ENCODE measurements at regions not wholly inside any gene's neighbourhood (a gene's known extent, or its start where the extent isn't known, plus 50 kb on each side); places are given as distances from the start of the nearest gene placed in this dataset.

DNA sequence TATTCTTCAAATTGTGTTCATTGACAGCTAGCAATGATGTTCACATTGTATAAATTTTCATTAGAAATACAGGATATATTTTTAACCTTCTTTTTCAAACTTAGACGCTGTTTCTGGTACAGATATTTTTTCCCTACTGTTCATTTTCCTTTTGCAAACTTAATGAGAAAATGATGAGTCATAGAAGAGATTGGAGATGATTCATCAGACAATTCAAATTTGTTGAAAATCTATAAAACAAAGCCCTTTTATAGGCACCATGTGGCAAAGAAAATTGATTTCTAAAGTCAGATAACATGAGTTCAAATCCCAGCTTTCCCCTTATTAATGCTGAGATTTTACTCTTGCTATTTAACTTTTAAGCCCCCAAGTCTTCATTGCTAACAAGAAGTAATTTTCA, 728.8 kb upstream of the DDX18 start:
- Histone ChIP-seq H3K36me3 (ENCODE audit: insufficient read depth) (no peaks in the 10 kb centered on the region), H3K79me2 (replicated peaks; ENCODE audit: insufficient read depth) (no peaks in the 10 kb centered on the region), H3K4me2 (no peak overlapping the region), H2AFZ (no peak overlapping the region), H3K27me3 (ENCODE audit: insufficient read depth) (peaks cover 45% of the 10 kb centered on the region), H3F3A (replicated peaks; ENCODE audit: low read depth) (no peaks in the 10 kb centered on the region; the same call in 1 of the 2 replicates), H3K4me1 (ENCODE audit: insufficient read depth) (peaks cover 23% of the 10 kb centered on the region), H4K20me1 (replicated peaks; ENCODE audit: insufficient read depth) (no peaks in the 10 kb centered on the region), H3K9me2 (ENCODE audit: insufficient read depth) (no peaks in the 10 kb centered on the region), H3K27ac (ENCODE audit: low read depth) (no peak overlapping the region), H3K4me3 (no peak overlapping the region)
- no peaks in the 10 kb centered on the region for H3K36me3 Mint-ChIP-seq (ENCODE audit: low read depth)
- H3K4me1 Mint-ChIP-seq, result peaks cover 36% of the 10 kb centered on the region
- TF ChIP-seq STAT1 (IDR thresholded peaks at IDR 0.05; ENCODE audit: unreplicated experiment) (no peak), REST (IDR thresholded peaks at IDR 0.05; ENCODE audit: unreplicated experiment) (no peak), POLR2AphosphoS5 (IDR thresholded peaks at IDR 0.05; ENCODE audit: low read depth) (no peak), EZH2 (IDR thresholded peaks at IDR 0.05; ENCODE audit: low read depth, unreplicated experiment) (no peak), ETS1 (IDR thresholded peaks at IDR 0.05) (no peak), JUNB (IDR thresholded peaks at IDR 0.05; ENCODE audit: unreplicated experiment) (no peak), CTCF (conservative IDR thresholded peaks at IDR 0.05; ENCODE audit: low read depth in 2 of 2) (no peak), ZNF331 (CRISPR knock-in tag; IDR thresholded peaks at IDR 0.05; ENCODE audit: low read depth) (no peak), EZH2phosphoT487 (IDR thresholded peaks at IDR 0.05; ENCODE audit: unreplicated experiment) (no peak), NANOG (IDR thresholded peaks at IDR 0.05; ENCODE audit: borderline replicate concordance) (no peak), CREB1 (CRISPR knock-in tag; IDR thresholded peaks at IDR 0.05; ENCODE audit: low read depth) (no peak), ZNF114 (CRISPR knock-in tag; IDR thresholded peaks at IDR 0.05) (no peak)
- TF ChIP-seq, protein P1, sequence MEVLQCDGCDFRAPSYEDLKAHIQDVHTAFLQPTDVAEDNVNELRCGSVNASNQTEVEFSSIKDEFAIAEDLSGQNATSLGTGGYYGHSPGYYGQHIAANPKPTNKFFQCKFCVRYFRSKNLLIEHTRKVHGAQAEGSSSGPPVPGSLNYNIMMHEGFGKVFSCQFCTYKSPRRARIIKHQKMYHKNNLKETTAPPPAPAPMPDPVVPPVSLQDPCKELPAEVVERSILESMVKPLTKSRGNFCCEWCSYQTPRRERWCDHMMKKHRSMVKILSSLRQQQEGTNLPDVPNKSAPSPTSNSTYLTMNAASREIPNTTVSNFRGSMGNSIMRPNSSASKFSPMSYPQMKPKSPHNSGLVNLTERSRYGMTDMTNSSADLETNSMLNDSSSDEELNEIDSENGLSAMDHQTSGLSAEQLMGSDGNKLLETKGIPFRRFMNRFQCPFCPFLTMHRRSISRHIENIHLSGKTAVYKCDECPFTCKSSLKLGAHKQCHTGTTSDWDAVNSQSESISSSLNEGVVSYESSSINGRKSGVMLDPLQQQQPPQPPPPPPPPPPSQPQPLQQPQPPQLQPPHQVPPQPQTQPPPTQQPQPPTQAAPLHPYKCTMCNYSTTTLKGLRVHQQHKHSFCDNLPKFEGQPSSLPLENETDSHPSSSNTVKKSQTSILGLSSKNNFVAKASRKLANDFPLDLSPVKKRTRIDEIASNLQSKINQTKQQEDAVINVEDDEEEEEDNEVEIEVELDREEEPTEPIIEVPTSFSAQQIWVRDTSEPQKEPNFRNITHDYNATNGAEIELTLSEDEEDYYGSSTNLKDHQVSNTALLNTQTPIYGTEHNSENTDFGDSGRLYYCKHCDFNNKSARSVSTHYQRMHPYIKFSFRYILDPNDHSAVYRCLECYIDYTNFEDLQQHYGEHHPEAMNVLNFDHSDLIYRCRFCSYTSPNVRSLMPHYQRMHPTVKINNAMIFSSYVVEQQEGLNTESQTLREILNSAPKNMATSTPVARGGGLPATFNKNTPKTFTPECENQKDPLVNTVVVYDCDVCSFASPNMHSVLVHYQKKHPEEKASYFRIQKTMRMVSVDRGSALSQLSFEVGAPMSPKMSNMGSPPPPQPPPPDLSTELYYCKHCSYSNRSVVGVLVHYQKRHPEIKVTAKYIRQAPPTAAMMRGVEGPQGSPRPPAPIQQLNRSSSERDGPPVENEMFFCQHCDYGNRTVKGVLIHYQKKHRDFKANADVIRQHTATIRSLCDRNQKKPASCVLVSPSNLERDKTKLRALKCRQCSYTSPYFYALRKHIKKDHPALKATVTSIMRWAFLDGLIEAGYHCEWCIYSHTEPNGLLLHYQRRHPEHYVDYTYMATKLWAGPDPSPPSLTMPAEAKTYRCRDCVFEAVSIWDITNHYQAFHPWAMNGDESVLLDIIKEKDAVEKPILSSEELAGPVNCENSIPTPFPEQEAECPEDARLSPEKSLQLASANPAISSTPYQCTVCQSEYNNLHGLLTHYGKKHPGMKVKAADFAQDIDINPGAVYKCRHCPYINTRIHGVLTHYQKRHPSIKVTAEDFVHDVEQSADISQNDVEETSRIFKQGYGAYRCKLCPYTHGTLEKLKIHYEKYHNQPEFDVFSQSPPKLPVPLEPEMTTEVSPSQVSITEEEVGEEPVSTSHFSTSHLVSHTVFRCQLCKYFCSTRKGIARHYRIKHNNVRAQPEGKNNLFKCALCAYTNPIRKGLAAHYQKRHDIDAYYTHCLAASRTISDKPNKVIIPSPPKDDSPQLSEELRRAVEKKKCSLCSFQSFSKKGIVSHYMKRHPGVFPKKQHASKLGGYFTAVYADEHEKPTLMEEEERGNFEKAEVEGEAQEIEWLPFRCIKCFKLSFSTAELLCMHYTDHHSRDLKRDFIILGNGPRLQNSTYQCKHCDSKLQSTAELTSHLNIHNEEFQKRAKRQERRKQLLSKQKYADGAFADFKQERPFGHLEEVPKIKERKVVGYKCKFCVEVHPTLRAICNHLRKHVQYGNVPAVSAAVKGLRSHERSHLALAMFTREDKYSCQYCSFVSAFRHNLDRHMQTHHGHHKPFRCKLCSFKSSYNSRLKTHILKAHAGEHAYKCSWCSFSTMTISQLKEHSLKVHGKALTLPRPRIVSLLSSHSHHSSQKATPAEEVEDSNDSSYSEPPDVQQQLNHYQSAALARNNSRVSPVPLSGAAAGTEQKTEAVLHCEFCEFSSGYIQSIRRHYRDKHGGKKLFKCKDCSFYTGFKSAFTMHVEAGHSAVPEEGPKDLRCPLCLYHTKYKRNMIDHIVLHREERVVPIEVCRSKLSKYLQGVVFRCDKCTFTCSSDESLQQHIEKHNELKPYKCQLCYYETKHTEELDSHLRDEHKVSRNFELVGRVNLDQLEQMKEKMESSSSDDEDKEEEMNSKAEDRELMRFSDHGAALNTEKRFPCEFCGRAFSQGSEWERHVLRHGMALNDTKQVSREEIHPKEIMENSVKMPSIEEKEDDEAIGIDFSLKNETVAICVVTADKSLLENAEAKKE (CRISPR knock-in tag; IDR thresholded peaks at IDR 0.05), result no peak
- no peak overlapping the region for H3K4me3 Mint-ChIP-seq
- no peak for ATAC-seq
- no peaks in the 10 kb centered on the region for H3K9me3 Mint-ChIP-seq
- H3K27ac Mint-ChIP-seq, result no peak overlapping the region
- DNase-seq (ENCODE audit: low spot score), result no peak
- H3K27me3 Mint-ChIP-seq (ENCODE audit: insufficient read depth, low read depth, poor library complexity), result peaks cover 6% of the 10 kb centered on the region
